HS-27A (cell line): ENCODE measurements at regions not wholly inside any gene's neighbourhood (a gene's known extent, or its start where the extent isn't known, plus 50 kb on each side); places are given as distances from the start of the nearest gene placed in this dataset.
"Not testable (repeated sequence)": the region's sequence is repeated elsewhere in the genome, so short reads cannot be mapped to it uniquely, and the experiment has no call there.

ENCODE experiments used
- DNase-seq: peaks from one replicate; pipeline ENCODE4 v3.0.0-alpha.2; 2012; ENCODE audit warnings: low read depth, missing footprints

DNA sequence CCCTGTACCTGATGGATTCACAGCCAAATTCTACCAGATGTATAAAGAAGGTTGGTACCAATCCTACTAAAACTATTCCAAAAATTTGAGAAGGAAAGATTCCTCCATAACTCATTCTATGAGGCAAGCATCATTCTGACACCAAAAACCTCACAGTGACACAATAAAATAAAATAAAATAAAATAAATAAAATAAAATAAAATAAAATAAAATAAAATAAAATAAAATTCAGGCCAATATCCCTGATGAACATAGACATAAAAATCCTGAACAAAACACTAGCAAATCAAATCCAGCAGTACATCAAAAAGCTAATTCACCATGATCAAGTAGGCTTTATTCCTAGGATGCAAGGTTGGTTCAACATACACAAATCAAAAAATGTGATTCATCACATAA, 108.1 kb downstream of the PROX1 start:
- DNase-seq, result not testable (repeated sequence)

DNA sequence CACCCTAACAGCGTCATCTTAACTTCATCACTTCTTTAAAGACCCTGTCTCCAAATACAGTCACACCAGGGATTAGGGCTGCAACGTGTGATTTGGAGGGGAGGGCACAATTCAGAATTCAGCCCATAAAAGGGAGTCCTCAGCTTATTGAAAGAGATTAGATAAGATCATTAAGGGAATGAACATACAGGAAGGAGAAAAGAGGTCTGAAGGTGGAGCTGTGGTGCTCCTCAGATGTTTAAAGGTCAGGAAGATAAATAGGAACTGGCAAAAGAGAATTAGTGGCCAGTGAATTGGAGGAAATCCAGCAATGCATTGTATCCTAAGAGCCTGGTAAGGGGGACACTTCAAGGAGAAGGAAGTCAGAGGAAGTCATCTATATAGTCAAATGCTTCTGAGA, 113.5 kb downstream of the PROX1 start:
- DNase-seq, result no peak

DNA sequence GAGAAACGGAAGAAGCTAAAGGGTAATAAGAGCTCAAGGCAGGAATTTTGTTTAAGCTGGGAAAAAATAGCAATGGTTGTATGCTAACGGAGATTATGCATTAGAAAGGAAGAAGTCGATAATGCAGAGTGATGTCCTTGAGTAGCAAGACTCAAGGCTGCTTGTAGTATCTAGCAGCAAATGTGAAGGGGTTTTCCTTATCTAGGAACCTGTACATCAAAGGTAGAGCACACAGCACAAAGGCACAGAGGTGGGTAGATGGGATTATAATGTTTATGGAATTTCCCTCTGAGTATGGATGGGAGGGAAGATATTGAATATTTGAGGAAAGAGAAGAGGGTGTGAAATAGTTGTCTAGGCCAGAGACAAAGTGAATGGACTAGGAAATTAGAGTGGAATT, 114.1 kb downstream of the PROX1 start:
- DNase-seq, result no peak

DNA sequence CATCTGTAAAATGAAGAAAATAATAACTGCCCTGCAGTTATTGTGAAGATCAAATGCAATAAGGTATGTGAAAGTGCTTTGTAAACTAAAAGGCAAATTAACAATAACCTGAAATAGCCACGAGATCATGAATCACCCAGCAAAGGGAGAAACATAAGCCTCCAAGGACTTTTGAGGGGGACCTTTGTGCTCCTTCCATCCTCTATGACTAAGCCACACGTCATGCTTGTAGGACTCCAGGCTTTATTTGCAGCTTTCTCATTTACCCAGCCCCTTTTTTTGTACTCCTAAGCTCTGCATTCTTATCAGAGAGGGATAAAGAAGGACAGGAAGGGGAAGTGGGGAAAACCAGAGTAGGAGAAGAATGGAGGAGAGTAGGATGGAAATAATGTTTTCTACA, 115.1 kb downstream of the PROX1 start:
- DNase-seq, result peak; percentile 39

DNA sequence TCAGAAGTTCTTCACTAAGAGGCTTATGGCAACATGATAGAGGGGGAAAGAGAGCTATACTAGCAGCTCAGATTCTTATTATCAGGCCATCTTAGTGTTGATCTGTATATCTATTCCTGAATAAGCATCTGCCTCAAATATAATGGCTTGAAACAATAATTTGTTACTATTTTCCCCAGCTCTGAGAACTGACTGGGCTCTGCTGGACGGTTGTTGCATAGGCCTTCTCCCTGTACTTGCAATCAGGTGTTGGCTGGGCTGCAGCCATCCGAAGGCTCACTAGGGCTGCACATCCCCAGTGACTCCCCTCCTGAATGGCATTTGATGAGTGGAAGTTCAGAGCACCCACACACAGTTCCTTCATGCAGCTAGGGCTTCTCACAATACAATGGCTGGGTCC, 116.0 kb downstream of the PROX1 start:
- no peak for DNase-seq

DNA sequence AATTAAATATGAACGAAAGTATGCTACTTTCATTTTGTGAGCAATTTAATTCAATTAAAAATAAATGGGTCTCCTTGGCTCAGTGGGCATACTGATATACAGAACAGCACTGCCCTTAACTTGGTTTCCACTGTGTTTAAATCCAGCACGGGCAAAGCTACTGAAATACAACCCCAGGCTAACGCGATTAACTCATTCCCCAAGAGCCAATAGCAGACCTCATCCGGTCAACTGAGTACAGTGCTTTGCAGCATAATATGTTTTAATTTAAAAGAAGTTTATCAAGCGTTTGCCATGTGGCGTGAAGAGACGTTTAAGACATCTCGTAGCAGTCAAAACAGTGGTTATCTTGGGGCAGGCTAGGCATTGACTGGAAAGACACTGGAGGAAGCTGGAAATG, 118.6 kb downstream of the PROX1 start:
- DNase-seq, result no peak

DNA sequence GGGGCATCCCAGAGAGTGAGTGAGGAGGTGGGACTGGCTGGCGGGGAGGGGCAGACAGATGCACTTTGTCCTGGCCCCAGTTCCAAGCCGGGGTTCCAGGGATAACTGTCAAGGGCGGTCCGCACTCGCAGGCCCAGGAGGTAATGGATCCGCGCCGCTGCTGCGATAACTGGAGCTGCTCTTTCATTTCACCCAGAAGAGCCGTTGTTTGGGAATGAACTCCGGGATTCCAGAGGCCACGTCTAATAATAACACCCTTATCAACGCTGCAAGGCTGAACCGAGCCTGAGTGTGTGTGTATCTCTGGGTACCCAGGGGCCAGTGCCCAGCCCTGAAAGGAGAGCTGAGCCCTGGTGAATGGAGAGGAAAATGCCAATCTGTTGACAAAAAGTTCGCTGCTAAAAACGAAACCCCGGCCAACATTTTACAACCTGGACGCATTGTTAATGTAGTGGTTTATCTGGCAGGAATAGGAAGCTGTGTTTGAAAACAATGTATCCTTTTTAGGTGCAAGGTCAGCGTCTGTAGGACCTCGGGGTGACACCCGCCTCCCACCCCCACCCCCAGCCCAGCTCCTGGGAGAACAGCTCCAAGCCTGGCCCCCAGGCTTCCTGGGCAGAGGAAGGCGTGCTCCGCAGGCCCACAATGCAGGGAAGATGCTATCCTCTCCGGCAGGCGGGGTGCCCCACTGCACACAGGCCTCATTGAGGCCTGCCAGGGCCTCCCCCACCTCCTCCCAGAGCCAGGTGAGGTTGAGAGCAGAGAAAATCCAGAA, 119.7 kb downstream of the PROX1 start:
- DNase-seq, result no peak

DNA sequence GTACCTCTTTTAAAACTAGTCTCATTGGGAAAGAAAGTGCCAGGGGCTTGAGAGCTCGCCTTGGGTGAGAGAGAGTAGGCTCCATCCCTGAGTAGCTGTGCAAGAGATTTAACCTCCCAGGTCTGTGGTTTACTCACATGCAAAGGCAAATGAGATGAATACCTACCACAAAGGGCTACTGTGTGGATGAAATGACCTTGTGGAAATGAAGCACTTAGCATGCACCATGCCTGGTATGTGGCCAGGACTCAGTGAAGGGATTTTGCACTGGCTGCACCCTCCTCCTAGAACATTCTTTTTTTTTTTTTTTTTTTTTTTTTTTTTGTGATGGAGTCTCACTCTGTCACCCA, 120.3 kb downstream of the PROX1 start:
- DNase-seq, result no peak

DNA sequence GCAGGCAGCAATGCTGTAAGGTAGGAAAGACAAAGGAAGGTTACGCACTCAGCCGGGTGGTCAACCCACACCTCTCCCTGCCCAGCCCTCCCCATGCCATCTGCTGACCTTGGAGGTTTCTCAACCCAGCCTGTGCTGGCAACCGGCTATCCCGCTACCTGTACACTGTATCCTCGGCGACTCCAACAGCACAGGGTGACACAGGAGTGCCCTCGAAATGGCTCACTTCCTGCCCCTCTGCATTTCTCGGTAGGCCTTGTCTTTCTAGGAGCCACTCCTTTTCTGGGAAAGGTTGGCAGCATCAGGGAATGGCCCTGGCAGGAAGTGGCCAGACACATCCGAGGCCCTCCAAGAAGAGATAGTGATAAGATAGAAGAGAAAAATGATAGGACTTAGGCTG, 124.0 kb downstream of the PROX1 start:
- DNase-seq, result no peak

DNA sequence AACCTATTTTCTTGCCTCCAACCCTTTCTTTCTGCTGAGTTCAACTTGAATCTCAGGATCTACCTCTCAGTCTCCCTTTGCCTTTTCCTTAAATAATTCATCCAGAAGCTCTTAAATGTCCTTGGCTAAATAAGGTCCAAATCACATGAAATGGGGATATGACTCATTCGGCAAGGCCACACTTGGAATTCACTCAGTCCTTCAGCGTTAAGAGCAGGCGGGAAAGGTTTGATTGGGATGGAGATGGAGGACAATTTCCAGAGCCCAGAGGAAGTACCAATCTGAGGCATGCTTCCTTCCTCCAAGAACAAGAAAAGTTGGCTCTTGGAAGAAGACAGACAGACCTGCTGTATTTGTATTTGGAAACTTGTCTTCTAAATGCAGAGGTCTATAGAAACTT, 128.5 kb downstream of the PROX1 start:
- no peak for DNase-seq

DNA sequence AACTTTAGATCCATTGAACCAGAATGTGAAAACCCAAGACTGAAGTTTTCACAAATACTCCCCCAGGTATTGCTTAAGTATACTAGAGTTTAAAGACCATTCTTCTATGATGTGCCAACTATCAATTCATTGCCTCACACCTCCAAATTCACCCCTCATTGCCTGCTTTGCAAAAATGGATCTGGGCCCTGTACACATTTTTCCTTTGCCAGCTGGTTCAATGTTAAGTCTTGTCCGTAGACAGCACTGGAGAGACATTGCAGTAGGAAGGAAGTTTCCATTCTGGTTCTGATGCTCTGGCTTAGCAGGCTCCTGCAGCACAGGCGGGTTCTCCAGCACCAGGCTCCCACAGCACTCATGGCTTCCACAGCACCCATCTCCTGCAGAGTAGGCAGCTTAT, 130.0 kb downstream of the PROX1 start:
- DNase-seq, result no peak

DNA sequence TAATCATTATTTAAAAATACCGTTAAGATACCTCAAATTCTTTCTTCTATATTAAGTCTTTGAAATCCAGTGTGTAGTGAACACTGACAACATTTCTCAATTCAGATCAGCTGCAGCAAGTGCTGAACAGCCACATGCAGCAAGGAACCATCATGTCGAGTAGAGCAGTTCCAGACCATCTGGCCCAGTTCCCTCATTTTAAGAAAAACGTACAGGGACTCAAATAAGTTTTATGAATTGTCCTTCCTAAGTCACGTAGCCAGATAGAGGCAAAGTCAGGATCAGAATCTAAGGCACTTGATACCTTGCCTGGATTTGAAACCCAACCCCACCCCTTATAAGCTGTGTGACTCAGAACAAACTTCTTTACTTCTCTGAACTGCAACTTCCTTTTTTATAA, 132.4 kb downstream of the PROX1 start:
- DNase-seq, result no peak

DNA sequence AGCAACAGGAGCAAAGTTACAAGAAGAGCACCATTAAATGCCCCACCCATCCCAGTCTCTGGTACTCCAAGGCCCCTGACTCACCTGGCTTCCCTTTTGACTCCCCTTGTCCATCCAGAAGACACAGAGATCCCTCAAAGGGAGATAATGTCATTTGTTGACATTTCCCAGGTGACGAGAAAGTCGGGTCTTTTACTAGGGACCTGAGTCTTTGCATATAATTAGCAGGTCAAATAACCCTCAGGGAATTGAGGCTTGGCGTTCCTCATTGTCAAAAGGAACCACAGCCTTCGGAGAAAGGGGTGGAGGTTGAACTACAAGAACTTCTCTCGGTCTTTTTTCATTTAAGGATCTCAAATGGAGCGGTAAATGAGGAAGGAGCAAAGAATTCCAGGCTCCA, 133.2 kb downstream of the PROX1 start:
- DNase-seq, result no peak

DNA sequence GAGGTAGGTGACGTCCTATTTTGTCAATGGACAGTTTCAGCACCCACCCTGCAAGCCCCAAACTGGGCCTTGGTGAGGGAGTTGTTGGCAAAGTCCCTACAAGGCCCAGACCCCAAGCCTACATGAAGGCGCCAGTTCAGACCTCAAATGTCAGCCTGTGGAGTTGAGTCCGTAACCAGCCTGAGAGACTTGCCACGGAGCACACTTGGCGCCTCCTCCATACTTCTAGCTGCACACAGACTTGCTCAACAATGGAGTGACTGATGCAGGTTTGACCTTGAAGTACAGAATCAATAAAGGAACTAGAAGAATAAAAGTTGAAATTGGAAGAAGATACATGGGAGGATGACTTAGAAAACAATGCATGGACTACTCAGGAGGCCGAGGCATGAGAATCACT, 134.3 kb downstream of the PROX1 start:
- DNase-seq, result no peak

DNA sequence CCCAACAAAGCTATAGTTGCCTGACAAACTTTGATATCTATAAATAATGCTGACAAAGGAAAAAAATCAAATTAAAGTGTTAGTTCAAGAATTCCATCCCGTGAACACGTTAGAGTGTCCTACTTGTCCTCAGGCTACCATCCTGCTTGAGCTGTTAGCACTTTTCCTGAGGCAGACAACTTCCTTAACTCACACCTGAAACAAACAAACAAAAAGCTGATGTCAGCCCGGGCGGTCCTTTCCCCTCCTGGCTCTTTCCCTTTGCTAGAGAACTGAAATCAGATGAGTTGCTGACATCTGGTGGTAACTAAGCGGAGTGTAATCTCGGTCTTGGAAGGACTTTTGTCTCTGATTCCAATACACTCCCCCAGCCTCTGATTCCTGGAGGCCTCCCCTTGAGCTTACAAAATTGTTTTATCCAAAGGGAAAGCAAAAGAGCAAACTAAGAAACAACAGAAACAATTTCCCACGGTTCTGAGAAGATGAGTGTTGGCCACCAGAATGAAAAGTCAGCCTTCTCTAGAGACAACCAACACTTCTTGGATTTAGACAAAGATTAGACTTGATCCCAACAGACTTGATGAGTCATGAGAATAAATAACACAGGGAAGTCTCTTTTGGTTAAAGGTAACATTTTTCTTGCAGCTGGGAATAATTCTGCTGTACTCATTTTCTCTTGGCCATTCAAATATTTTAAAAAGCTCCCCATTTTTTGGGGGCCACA, 135.4 kb downstream of the PROX1 start:
- DNase-seq, result no peak

DNA sequence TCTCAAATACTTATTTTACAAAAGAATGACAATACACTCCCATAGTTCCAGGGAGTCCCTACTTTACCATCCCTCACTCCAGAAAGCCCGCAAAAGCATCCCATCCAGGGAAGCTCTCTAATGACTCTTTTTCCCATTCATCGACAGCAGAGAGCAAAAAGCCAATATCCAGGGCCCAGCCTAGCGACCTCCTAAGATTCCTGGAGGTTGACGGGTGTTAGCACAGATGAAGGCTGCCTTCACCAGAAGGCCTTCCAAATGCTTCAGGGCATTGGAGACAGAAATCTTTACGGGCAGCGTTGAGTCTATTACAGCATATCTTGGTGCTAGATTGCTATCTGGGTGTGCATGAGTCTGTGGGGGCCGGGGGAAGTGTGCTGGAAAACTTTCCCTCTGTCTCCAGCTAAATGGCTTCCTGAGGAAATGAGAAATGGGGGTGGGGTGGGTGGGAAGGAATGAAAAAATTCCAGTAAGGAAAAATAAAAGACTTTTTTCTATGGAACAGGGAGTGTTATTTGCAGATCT, 136.6 kb downstream of the PROX1 start:
- no peak for DNase-seq

DNA sequence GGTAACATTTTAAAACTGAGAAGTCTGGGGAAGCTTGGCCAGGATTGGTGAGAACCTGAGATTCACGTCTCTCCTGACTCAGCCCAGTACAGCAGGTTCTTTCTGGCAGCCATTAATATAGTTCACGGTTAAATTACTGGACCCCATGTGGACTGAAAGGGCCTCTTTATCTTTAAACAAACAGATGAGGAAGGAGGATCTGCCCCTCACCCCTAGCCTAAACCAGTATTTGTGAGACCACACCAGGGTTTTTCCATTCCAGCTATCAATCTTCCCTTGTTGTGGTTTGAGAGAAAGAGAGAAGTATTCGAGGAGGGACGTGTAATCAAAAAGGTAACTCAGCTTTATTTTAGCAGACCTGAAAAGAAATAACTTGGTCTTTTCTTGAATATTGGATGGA, 137.1 kb downstream of the PROX1 start:
- DNase-seq, result no peak

DNA sequence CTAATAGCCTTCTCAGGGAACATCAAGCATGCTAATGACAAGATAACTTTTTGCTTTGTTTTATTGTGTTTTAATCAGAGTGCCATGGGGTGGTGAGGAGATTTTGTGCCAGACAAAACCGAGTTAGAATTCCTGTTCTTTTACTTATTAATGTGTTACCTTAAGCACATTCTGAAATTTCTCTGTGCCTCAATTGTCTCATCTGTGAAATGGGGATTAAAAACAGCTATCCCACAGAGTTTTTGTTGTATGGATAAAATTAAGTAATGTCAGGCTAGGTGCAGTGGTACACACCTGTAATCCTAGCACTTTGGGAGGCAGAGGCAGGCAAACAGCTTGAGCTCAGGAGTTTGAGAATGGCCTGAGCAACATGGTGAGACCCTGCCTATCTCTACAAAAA, 138.0 kb downstream of the PROX1 start:
- DNase-seq, result no peak

DNA sequence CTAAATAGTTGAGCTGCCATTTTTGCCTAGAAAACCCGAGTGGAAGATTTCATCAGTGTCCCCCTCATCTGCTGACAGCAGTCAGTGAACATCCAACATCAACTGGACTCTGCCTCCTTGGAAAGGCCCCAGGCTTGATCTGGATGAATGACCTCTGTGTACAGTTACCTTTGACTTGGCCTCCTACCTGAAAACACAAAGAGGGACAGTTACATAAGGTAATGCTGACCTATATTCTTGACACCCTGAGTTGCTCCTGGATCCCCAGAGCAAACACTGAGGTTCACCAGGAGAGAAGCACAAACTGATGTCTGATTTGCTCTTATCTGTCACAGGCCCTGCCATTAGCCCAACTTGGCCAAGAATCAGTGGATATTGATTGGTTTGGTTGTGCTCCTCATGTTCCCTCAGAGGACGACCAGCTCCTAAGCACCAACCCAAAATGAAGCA, 138.9 kb downstream of the PROX1 start:
- no peak for DNase-seq

DNA sequence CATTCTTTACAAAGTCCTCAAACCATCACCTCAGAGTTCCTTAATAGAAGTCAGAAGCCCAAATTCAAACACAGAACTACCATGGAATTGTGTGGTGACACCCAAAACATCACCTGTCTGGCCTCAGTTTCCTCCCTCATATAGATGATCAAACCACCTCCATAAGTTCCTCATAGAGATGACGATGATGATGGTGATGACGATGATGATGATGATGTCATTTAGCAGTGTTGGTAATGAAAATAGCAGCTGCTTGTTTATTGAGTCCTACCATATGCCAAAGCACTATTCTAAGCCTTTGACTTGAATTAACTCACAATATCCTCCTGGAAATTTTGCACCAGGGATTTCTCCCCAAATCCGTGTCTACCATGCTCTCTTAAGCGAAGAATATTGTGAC, 139.9 kb downstream of the PROX1 start:
- no peak for DNase-seq

DNA sequence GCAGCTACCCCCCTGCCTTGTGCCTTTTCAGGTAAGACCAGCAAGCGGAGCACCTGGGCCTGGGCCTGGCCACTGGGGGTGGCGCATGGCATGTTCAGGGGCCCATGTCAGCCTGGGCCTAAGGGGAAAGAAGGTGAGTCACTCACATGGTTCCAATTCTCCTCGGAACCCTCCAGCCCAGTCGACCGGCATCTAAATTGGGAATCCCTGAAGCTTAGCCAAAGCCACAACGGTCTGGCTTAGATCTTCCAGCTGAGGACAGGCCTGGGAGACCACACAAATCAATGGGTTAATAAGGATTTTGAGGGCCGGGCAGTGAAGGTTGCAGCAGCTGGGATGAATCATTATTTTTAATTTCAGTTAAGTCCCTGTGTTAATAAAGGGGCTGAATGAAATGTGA, 145.1 kb upstream of the SMYD2 start:
- no peak for DNase-seq

DNA sequence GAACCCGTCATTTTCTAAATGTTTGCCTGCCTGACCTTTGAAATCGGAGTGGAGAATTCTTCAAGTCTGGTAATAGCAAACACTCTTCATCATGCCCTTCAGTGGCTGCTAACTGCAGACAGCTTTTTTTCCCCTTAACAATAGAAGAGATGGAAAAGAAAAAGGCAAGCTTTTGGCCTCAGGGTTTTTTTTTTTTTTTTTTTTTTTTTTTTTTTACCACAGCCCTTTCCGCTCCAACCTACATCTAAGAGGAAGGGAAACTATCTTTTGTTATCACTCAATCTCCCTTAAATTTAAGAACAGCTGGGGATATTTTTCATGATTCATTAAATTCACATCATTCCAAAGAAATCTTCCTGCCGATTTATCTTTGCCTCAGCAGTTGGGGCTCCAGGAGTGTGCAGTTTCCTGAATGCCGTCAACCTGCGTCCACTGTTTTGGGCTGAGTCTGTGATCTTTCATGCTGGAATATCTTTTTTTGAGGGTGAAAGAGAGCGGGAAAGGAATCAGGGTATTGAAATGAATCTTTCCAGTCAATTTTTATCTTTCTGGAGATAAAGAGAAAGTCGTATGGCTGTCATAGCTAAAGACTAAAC, 144.5 kb upstream of the SMYD2 start:
- no peak for DNase-seq

DNA sequence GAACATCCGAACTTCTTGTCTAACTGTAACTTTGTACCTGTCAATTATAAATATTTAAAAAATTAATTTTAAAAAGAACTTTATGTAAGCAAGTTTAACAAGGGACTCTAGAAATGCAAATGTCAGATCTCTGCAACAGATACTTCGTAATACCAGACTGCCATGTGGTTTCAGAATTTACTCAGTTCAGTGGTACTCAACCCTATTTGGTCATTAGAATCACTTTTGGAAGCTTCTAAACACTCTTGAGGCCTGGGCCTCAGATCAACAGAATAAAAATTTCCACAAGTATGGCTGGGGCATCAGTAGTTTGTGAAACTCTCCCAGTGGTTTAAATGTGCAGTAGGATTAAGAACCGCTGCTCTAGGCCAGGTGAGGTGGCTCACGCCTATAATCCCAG, 139.5 kb upstream of the SMYD2 start:
- no peak for DNase-seq
